ENCODE measurements at regions not wholly inside any gene's neighbourhood (a gene's known extent, or its start where the extent isn't known, plus 50 kb on each side); places are given as distances from the start of the nearest gene placed in this dataset.
"Not testable (repeated sequence)": the region's sequence is repeated elsewhere in the genome, so short reads cannot be mapped to it uniquely, and the experiment has no call there.

DNA sequence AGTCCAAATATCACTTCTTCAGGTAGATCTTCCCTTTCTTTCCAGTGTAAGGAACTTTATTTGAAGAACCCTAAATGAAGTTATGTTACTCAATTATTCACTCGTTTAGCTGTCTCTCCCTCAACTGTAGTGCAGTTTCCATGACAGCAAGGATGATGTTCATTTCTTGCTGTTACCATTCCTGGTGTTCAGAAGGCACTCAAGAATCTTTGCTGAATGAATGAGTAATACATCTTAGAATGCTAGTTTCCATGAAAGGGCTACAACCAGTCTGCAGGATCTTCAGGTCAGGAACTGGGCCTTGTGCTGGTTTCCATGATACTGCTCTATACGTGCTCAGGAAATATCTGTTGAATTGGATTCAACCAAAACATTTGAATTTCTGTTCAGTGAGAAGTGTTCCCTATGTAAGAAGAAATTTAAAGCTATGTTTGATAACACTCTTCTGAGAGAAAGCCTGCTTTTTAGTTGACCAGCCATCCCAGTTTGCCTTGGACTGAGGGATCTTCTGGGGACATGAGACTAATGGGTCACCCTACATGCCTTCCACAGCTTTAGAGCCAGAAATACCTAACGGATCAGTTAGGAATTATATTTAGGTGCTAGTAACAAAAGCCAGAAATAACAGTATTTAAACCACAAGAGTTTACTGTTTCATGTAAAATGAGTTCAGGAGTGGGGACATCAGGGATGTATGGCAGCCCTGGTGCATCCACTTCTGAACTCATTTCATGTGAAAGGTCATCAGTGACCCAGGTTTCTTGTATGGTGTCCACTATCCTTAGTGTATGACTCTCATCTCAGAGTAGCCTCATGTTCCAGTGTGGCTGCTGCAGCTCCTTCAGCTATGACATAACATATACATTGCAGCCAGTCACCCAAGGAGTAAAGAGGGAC is 500.1 kb upstream of the SGCD start (continued):
- TF ChIP-seq HMGXB4 (CRISPR knock-in tag; IDR thresholded peaks at IDR 0.05): no peak

- H3K27me3 Mint-ChIP-seq (ENCODE audit: low read depth); DNase-seq (ENCODE audit: low spot score); H3K4me1 Mint-ChIP-seq; ATAC-seq; H3K27ac Mint-ChIP-seq; H3K9me3 Mint-ChIP-seq; POLR2A ChIA-PET; H3K4me3 Mint-ChIP-seq; H3K36me3 Mint-ChIP-seq: not testable (repeated sequence)
- CTCF ChIA-PET: interaction anchor here (0.8 kb wide), 1 partner anchor 127 kb away, joined by 6 read pairs; no protein-coding TSS in a partner anchor
These were observed 499.5 kb upstream of the SGCD start for GRCh38 chr5:155827508-155827815.

- no peaks in the 10 kb centered on the region for H3K4me1 Mint-ChIP-seq
- H3K9me3 Mint-ChIP-seq: no peaks in the 10 kb centered on the region
- H3K4me3 Mint-ChIP-seq: no peak overlapping the region
- ChIA-PET CTCF (interaction anchor here (0.8 kb wide), 1 partner anchor 127 kb away, joined by 6 read pairs; no protein-coding TSS in a partner anchor), POLR2A (no interaction called here)
- H3K36me3 Mint-ChIP-seq: no peaks in the 10 kb centered on the region
- no peak for ATAC-seq
- H3K27me3 Mint-ChIP-seq (ENCODE audit: low read depth): no peaks in the 10 kb centered on the region
- no peak for DNase-seq (ENCODE audit: low spot score)
- TF ChIP-seq TEAD1 (CRISPR knock-in tag; IDR thresholded peaks at IDR 0.05): no peak
- TF ChIP-seq, protein P1, sequence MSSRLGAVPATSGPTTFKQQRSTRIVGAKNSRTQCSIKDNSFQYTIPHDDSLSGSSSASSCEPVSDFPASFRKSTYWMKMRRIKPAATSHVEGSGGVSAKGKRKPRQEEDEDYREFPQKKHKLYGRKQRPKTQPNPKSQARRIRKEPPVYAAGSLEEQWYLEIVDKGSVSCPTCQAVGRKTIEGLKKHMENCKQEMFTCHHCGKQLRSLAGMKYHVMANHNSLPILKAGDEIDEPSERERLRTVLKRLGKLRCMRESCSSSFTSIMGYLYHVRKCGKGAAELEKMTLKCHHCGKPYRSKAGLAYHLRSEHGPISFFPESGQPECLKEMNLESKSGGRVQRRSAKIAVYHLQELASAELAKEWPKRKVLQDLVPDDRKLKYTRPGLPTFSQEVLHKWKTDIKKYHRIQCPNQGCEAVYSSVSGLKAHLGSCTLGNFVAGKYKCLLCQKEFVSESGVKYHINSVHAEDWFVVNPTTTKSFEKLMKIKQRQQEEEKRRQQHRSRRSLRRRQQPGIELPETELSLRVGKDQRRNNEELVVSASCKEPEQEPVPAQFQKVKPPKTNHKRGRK (CRISPR knock-in tag; IDR thresholded peaks at IDR 0.05; ENCODE audit: borderline replicate concordance): no peak
- H3K27ac Mint-ChIP-seq: no peak overlapping the region
These were observed 499.0 kb upstream of the SGCD start for GRCh38 chr5:155827949-155828348.

DNA sequence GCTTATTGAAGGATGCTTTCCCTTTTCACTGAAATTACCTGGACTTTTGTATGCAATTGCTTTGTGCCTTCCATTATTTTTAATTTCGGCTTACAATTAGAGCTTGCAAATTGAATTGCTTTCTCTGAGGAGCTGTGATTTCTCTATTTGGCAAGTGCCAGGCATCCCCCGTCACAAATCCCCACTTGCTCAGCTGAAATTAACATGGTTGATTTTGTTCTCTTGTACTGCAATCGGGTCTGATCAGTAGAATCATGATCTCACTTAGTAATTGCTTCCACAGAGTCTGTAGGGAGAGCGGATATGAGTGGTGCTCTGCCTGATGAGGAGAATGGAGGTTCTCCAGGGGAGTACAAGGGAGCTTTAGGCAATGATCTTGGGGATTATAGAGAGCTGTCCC is 495.5 kb upstream of the SGCD start:
- H3K36me3 Mint-ChIP-seq: no peaks in the 10 kb centered on the region
- no peak overlapping the region for H3K27ac Mint-ChIP-seq
- ATAC-seq: no peak
- no peaks in the 10 kb centered on the region for H3K9me3 Mint-ChIP-seq
- H3K4me3 Mint-ChIP-seq: no peak overlapping the region
- no peak for DNase-seq (ENCODE audit: low spot score)
- no peaks in the 10 kb centered on the region for H3K27me3 Mint-ChIP-seq (ENCODE audit: low read depth)
- ChIA-PET CTCF (interaction anchor here (1.2 kb wide), 1 partner anchor 131 kb away, joined by 3 read pairs; no protein-coding TSS in a partner anchor), POLR2A (no interaction called here)
- TF ChIP-seq JUN (CRISPR knock-in tag; IDR thresholded peaks at IDR 0.05): no peak
- TF ChIP-seq, protein P1 (CRISPR knock-in tag; IDR thresholded peaks at IDR 0.05; ENCODE audit: borderline replicate concordance): no peak
- no peak for TF ChIP-seq GRHL2 (CRISPR knock-in tag; IDR thresholded peaks at IDR 0.05; ENCODE audit: insufficient replicate concordance, severe bottlenecking)
- TF ChIP-seq, protein P2, sequence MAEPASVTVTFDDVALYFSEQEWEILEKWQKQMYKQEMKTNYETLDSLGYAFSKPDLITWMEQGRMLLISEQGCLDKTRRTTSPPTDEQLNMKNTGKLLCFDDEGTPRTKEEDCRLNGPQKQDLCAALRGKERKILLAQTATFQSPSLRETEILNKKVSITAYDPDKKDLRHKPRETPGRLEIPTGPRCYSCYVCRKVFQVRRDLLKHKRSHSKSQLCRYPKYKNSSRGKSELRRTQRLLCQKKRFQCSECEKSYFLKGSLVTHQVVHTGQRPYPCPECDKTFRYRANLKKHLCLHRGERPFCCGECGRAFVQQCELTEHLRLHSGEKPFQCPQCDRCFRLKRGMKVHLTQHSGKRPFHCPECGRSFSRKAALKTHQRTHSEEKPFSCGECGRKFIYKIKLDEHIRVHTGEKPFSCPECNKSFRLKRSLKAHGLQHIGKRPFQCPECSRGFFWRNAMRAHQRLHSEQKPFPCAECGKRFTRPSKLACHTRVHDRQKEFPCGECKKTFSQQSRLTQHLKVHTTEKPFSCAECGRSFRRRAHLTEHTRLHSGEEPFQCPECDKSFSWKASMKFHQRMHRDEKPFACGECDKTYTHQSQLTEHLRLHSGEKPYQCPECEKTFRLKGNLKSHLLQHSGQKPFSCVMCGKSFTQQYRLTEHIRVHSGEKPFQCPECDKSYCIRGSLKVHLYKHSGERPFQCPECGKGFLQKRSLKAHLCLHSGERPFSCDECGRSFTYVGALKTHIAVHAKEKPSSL (CRISPR knock-in tag; conservative IDR thresholded peaks at IDR 0.05): no peak
- no peak for TF ChIP-seq NFATC4 (CRISPR knock-in tag; IDR thresholded peaks at IDR 0.05)
- no peak for TF ChIP-seq HMGA2 (CRISPR knock-in tag; IDR thresholded peaks at IDR 0.05)
- no peak for TF ChIP-seq E2F1 (CRISPR knock-in tag; IDR thresholded peaks at IDR 0.05)
- no peak for TF ChIP-seq ZNF138 (CRISPR knock-in tag; conservative IDR thresholded peaks at IDR 0.05)
- no peak for TF ChIP-seq ARID4B (CRISPR knock-in tag; IDR thresholded peaks at IDR 0.05; ENCODE audit: borderline replicate concordance)
- no peak for TF ChIP-seq GTF2I (CRISPR knock-in tag; conservative IDR thresholded peaks at IDR 0.05)
- TF ChIP-seq E2F4 (CRISPR knock-in tag; IDR thresholded peaks at IDR 0.05; ENCODE audit: borderline replicate concordance, low read depth): no peak
- no peaks in the 10 kb centered on the region for H3K4me1 Mint-ChIP-seq
